ENCODE measurements at regions not wholly inside any gene's neighbourhood (a gene's known extent, or its start where the extent isn't known, plus 50 kb on each side); places are given as distances from the start of the nearest gene placed in this dataset.

DNA sequence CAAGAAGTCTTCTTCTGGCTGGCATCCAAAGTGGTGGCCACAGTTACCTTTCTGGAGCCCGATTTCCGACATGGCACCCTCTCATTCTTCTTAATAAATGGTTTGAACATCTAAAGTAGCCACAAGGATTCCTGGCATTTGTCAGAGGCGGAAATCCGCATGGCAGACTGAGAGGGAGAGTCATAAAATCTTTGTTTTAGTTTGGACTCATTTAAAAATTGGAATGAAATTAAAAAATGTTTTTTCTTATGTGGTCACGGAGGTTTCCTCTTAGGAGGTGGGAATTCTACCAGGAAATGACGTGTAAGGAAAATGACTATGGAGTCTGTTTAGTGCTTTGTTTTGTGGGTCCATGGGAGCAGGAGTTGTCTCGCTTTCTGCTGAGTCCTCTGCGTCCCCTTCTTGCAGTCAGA is 133.0 kb upstream of the PTCH1 start:
- DNase-seq: no peak
- ChIA-PET CTCF (interaction anchor here (1.1 kb wide), 1 partner anchor 78 kb away, joined by 3 read pairs; no protein-coding TSS in a partner anchor), POLR2A (no interaction called here)
- Mint-ChIP-seq H3K4me3 (no peak overlapping the region), H3K36me3 (ENCODE audit: low read depth) (no peaks in the 10 kb centered on the region), H3K4me1 (no peaks in the 10 kb centered on the region), H3K9me3 (no peaks in the 10 kb centered on the region), H3K27ac (no peak overlapping the region), H3K27me3 (peaks cover 2% of the 10 kb centered on the region)

GRCh38 chr9:95648225-95648624 is 131.5 kb upstream of the PTCH1 start:
- H3K4me1 Mint-ChIP-seq: no peaks in the 10 kb centered on the region
- H3K27ac Mint-ChIP-seq: no peak overlapping the region
- no peaks in the 10 kb centered on the region for H3K9me3 Mint-ChIP-seq
- no peak for DNase-seq
- H3K27me3 Mint-ChIP-seq: peaks cover 2% of the 10 kb centered on the region
- CTCF ChIA-PET: no interaction called here
- no peaks in the 10 kb centered on the region for H3K36me3 Mint-ChIP-seq (ENCODE audit: low read depth)
- POLR2A ChIA-PET: no interaction called here
- no peak overlapping the region for H3K4me3 Mint-ChIP-seq

DNA sequence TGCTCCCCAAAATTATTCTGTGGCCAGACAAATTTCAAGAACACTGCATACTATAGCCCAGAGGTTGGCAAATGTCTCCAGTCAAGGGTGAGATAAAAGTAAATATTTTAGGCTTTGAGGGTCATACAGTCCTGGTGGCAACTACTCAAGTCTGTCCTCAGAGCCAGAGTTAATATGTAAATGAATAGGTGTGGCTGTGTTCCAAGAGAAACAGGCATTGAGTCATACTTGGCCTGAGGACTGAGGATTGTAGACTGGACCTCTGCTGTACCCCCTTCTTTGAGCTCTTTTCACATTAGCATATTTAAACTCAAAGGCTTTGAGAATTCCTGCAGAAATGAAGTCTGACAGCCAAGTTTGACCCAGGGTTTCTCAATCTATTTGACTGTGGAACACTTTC is 129.2 kb upstream of the PTCH1 start:
- Mint-ChIP-seq H3K27me3 (peaks cover 2% of the 10 kb centered on the region), H3K36me3 (ENCODE audit: low read depth) (no peaks in the 10 kb centered on the region), H3K4me3 (no peak overlapping the region), H3K27ac (no peak overlapping the region), H3K4me1 (no peaks in the 10 kb centered on the region), H3K9me3 (no peaks in the 10 kb centered on the region)
- POLR2A ChIA-PET: no interaction called here
- DNase-seq: no peak
- CTCF ChIA-PET: no interaction called here

DNA sequence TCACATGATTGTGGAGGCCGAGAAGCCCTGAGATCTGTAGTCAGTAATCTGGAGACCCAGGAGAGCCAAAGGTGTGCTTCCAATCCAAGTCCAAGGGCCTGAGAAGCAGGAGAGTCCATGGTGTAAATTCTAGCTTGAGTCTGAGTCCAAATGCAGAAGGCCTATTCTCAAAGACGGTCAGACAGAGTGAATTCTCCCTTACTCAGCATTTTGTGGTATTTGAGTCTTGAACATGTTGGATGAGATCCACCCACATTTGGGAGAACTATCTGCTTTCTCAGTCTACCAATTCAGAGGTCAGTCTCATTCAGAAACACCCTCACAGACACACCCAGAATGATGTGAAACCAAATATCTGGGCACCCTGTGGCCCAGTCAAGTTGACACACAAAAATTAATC is 128.8 kb upstream of the PTCH1 start:
- Mint-ChIP-seq H3K36me3 (ENCODE audit: low read depth) (no peaks in the 10 kb centered on the region), H3K4me3 (no peak overlapping the region), H3K4me1 (no peaks in the 10 kb centered on the region), H3K27me3 (peaks cover 3% of the 10 kb centered on the region), H3K27ac (no peak overlapping the region), H3K9me3 (no peaks in the 10 kb centered on the region)
- CTCF ChIA-PET: no interaction called here
- POLR2A ChIA-PET: no interaction called here
- DNase-seq: no peak

- H3K27ac Mint-ChIP-seq: no peak overlapping the region
- no peaks in the 10 kb centered on the region for H3K36me3 Mint-ChIP-seq (ENCODE audit: low read depth)
- POLR2A ChIA-PET: no interaction called here
Observed at GRCh38 chr9:95644377-95644776, 127.6 kb upstream of the PTCH1 start.

GRCh38 chr9:95643619-95644018 is 126.8 kb upstream of the PTCH1 start:
- H3K9me3 Mint-ChIP-seq: no peaks in the 10 kb centered on the region

More at GRCh38 chr9:95644377-95644776, 127.6 kb upstream of the PTCH1 start:
- CTCF ChIA-PET: no interaction called here
- no peak for DNase-seq
- Mint-ChIP-seq H3K9me3 (no peaks in the 10 kb centered on the region), H3K4me3 (no peak overlapping the region), H3K4me1 (no peaks in the 10 kb centered on the region), H3K27me3 (peaks cover 8% of the 10 kb centered on the region)

GRCh38 chr9:95642189-95642588 is 125.4 kb upstream of the PTCH1 start:
- H3K27me3 Mint-ChIP-seq: peaks cover 22% of the 10 kb centered on the region
- no peaks in the 10 kb centered on the region for H3K9me3 Mint-ChIP-seq
- ChIA-PET CTCF (no interaction called here), POLR2A (no interaction called here)
- no peak for DNase-seq
- no peak overlapping the region for H3K4me3 Mint-ChIP-seq
- no peaks in the 10 kb centered on the region for H3K4me1 Mint-ChIP-seq
- no peak overlapping the region for H3K27ac Mint-ChIP-seq
- no peaks in the 10 kb centered on the region for H3K36me3 Mint-ChIP-seq (ENCODE audit: low read depth)

More at GRCh38 chr9:95643619-95644018, 126.8 kb upstream of the PTCH1 start:
- Mint-ChIP-seq H3K27ac (no peak overlapping the region), H3K36me3 (ENCODE audit: low read depth) (no peaks in the 10 kb centered on the region), H3K27me3 (peaks cover 12% of the 10 kb centered on the region), H3K4me1 (no peaks in the 10 kb centered on the region), H3K4me3 (no peak overlapping the region)
- ChIA-PET CTCF (no interaction called here), POLR2A (no interaction called here)
- DNase-seq: no peak

DNA sequence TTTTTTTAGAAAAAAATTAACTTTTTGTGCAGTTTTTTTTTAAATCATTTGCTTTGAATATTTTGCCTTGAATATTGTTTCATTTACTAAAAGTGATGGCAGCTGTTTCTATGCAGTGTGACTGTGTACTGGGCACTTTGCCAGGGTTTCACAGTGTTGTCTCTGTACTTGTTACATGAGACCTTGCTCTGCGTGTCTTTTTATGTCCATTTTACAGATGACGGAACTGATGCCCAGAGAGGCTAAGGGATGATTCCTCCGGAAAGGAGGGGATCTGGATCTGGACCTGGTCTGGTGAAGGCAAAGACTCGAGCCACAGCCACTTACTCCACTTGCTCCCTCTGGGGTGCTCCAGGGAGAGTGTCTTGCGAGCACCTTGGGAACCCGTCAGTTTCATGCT is 124.8 kb upstream of the PTCH1 start:
- Mint-ChIP-seq H3K27ac (no peak overlapping the region), H3K4me3 (no peak overlapping the region), H3K9me3 (no peaks in the 10 kb centered on the region), H3K27me3 (peaks cover 25% of the 10 kb centered on the region), H3K4me1 (no peaks in the 10 kb centered on the region), H3K36me3 (ENCODE audit: low read depth) (no peaks in the 10 kb centered on the region)
- POLR2A ChIA-PET: no interaction called here
- no peak for DNase-seq
- CTCF ChIA-PET: no interaction called here

DNA sequence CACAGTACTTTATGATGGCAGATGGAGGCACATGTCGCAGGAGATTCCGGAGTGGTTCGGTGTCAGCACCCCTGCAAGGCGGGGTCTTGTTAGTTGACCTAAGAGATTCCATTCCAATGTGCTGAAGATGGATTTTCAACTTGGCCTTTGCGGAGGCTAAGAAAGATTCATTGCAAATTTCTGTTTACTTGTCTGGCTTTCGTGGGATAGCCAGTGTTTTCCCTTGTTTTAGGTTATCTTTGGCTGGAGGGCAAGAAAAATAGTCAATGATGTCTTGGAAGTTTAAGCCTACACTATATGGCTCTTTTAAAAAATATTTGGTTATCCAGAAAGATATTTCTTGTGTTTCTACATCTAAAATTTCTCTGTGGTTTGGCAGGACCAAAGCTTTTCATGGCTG is 123.6 kb upstream of the PTCH1 start:
- no peaks in the 10 kb centered on the region for H3K9me3 Mint-ChIP-seq
- CTCF ChIA-PET: no interaction called here
- no peak overlapping the region for H3K4me3 Mint-ChIP-seq
- H3K27me3 Mint-ChIP-seq: peaks cover 25% of the 10 kb centered on the region
- POLR2A ChIA-PET: no interaction called here
- no peak for DNase-seq
- H3K36me3 Mint-ChIP-seq (ENCODE audit: low read depth): no peaks in the 10 kb centered on the region
- no peaks in the 10 kb centered on the region for H3K4me1 Mint-ChIP-seq
- H3K27ac Mint-ChIP-seq: no peak overlapping the region

DNA sequence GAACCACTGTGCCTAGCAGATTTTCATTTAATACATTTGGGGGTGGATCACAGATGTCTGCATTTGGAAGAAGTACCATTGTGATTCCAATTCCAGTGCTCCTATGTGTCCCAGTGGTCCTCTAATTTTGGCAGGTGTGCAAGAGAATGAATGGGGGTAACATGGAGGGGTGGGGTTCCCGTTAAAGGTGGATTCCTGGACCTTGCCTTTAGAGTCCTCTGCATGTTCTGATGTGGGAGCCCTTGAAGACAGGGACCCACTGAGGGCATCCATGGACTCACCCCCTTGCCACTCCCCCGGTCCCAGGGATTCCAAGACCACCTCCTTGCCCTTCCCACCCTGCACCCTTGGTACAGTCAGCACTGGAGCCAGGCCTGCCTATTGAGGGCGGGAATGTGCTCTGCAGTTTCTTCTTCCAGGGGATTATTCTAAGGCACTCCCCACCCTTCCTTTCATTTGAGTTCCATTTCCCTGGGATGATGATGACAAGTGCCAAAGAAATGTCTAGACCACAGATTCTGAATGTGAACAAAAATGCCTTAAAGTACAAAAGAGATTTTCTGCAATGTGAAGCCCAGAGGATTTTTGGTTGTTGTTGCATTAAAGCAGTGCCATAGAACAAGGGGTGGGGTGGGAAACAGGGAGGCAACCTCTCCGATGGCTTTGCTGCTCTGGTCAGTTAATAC is 119.4 kb upstream of the PTCH1 start:
- Mint-ChIP-seq H3K27ac (no peak overlapping the region), H3K36me3 (ENCODE audit: low read depth) (no peaks in the 10 kb centered on the region), H3K27me3 (peaks cover 28% of the 10 kb centered on the region), H3K4me3 (no peak overlapping the region), H3K4me1 (no peaks in the 10 kb centered on the region), H3K9me3 (no peaks in the 10 kb centered on the region)
- CTCF ChIA-PET: no interaction called here
- DNase-seq: no peak
- POLR2A ChIA-PET: no interaction called here

DNA sequence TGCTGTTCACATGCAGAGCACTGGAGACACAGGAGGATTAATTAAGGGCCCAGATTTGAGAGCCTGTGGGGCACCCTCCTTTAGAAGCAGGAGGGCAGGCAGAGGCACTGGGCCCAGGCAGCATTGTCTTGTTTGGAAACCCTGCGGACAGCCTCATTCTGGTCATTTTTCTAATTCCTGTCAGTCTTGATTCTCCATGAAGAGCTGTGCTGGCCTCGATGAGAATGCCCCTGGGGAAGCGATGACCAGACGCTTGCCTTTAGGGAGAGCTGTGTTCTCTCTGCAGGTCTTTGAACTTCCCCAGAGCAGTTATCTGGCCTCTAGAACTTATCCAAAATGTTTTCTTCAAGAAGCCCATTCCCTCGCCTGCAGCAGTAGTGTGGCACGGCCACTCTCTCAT is 117.8 kb upstream of the PTCH1 start:
- no peak overlapping the region for H3K4me3 Mint-ChIP-seq
- ChIA-PET POLR2A (no interaction called here), CTCF (no interaction called here)
- H3K36me3 Mint-ChIP-seq (ENCODE audit: low read depth): no peaks in the 10 kb centered on the region
- H3K9me3 Mint-ChIP-seq: no peaks in the 10 kb centered on the region
- H3K4me1 Mint-ChIP-seq: no peaks in the 10 kb centered on the region
- DNase-seq: no peak
- H3K27me3 Mint-ChIP-seq: peaks cover 20% of the 10 kb centered on the region
- H3K27ac Mint-ChIP-seq: no peak overlapping the region

GRCh38 chr9:95634114-95634513 is 117.3 kb upstream of the PTCH1 start:
- CTCF ChIA-PET: interaction anchor here (0.6 kb wide), 1 partner anchor 662 kb away, joined by 3 read pairs; no protein-coding TSS in a partner anchor
- H3K9me3 Mint-ChIP-seq: no peaks in the 10 kb centered on the region
- DNase-seq: no peak
- H3K36me3 Mint-ChIP-seq (ENCODE audit: low read depth): no peaks in the 10 kb centered on the region
- no peaks in the 10 kb centered on the region for H3K4me1 Mint-ChIP-seq
- H3K27ac Mint-ChIP-seq: no peak overlapping the region
- POLR2A ChIA-PET: no interaction called here
- no peak overlapping the region for H3K4me3 Mint-ChIP-seq
- H3K27me3 Mint-ChIP-seq: peaks cover 19% of the 10 kb centered on the region

DNA sequence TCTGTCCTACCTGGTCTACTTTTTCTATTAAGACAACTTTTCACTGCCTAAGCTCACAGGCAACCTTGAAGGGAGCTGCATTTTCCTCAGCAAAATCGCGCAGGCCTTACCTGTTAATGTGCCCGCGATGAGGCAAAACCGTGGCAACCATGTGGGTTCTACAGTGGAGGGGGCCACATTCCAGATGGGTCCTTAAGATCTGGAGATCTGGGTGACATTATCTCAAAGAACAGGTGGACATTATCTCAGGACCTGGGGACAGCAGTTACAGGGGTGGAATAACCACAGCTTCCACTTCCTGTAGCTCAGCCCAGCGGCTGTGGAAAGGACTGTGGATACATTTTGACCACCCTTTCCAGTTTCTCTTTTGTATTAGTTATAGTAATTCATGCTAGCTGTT is 112.8 kb upstream of the PTCH1 start:
- H3K9me3 Mint-ChIP-seq: peaks cover 2% of the 10 kb centered on the region
- DNase-seq: no peak
- peaks cover 6% of the 10 kb centered on the region for H3K27me3 Mint-ChIP-seq
- POLR2A ChIA-PET: no interaction called here
- H3K4me3 Mint-ChIP-seq: no peak overlapping the region
- H3K27ac Mint-ChIP-seq: no peak overlapping the region
- CTCF ChIA-PET: interaction anchor here (1.1 kb wide), 1 partner anchor 41 kb away, joined by 3 read pairs; no protein-coding TSS in a partner anchor
- H3K4me1 Mint-ChIP-seq: peaks cover 19% of the 10 kb centered on the region
- no peaks in the 10 kb centered on the region for H3K36me3 Mint-ChIP-seq (ENCODE audit: low read depth)

DNA sequence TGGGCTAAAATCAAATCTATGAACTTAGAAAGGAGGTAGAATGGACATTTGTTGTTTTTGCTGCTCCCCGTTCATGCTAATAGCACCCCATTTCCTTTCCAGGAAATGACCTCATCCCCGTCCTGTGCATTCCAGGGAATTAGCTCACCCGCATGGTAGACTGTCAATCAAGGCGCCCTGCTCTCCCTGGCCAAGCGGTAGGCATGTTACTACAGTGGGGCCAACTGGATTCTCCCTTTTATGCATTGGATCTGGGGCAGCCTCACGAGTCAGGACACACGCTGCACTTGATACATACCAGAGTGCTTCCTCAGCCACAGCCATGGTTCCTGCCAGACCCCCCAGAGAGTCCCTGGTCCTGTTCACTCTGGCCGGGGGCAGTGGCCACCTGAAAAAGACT is 111.0 kb upstream of the PTCH1 start:
- Mint-ChIP-seq H3K27ac (no peak overlapping the region), H3K9me3 (peaks cover 2% of the 10 kb centered on the region), H3K4me1 (peaks cover 19% of the 10 kb centered on the region), H3K4me3 (no peak overlapping the region), H3K27me3 (peaks cover 8% of the 10 kb centered on the region), H3K36me3 (ENCODE audit: low read depth) (no peaks in the 10 kb centered on the region)
- DNase-seq: no peak
- ChIA-PET CTCF (no interaction called here), POLR2A (no interaction called here)

All from activated CD4-positive, alpha-beta memory T cell treated with anti-CD3 and anti-CD28 coated beads, Interleukin-2, amount 10 ng/mL, durations not matched to agents 7 days and 5 days (primary cell).